ENCODE measurements at regions not wholly inside any gene's neighbourhood (a gene's known extent, or its start where the extent isn't known, plus 50 kb on each side); places are given as distances from the start of the nearest gene placed in this dataset.

- TF ChIP-seq POLR2A (IDR thresholded peaks at IDR 0.05; ENCODE audit: low read length), result no peak
- no peak for TF ChIP-seq GATA1 (IDR thresholded peaks at IDR 0.05; ENCODE audit: low read depth, low read length)
Observed at GRCh38 chr18:75497576-75498235, 70.2 kb upstream of the SMIM21 start.
